GM19328 (cell line): ENCODE measurements at regions not wholly inside any gene's neighbourhood (a gene's known extent, or its start where the extent isn't known, plus 50 kb on each side); places are given as distances from the start of the nearest gene placed in this dataset.

Experiments
- ATAC-seq: cut with Tn5 transposase; IDR thresholded peaks from one replicate; pipeline ENCODE4 v1.9.1; 2021; ENCODE audit warnings: mild to moderate bottlenecking, moderate library complexity; ENCODE audit not compliant: unreplicated experiment

- ATAC-seq: no peak
These were observed 176.7 kb downstream of the GLI2 start for GRCh38 chr2:120912101-120912985.

GRCh38 chr2:120913972-120914838 is 178.5 kb downstream of the GLI2 start:
- no peak for ATAC-seq

GRCh38 chr2:120914839-120915521 is 179.3 kb downstream of the GLI2 start:
- ATAC-seq: no peak

GRCh38 chr2:120915670-120916069 is 180.0 kb downstream of the GLI2 start:
- no peak for ATAC-seq

- no peak for ATAC-seq
These were observed 180.8 kb downstream of the GLI2 start for GRCh38 chr2:120916446-120916845.

- no peak for ATAC-seq
These were observed 182.2 kb downstream of the GLI2 start for GRCh38 chr2:120917886-120918285.

- ATAC-seq: no peak
These were observed 183.5 kb downstream of the GLI2 start for GRCh38 chr2:120919216-120919615.

- ATAC-seq: no peak
These were observed 184.2 kb downstream of the GLI2 start for GRCh38 chr2:120919771-120920453.

- ATAC-seq: no peak
These were observed 184.9 kb downstream of the GLI2 start for GRCh38 chr2:120920454-120921148.

GRCh38 chr2:120921457-120921856 is 185.8 kb downstream of the GLI2 start:
- no peak for ATAC-seq

- ATAC-seq: no peak
These were observed 187.1 kb downstream of the GLI2 start for GRCh38 chr2:120922571-120923332.

GRCh38 chr2:120923426-120923825 is 187.8 kb downstream of the GLI2 start:
- ATAC-seq: no peak

GRCh38 chr2:120924924-120925323 is 189.3 kb downstream of the GLI2 start:
- ATAC-seq: no peak

- no peak for ATAC-seq
These were observed 191.0 kb downstream of the GLI2 start for GRCh38 chr2:120926463-120927264.

- no peak for ATAC-seq
These were observed 191.6 kb downstream of the GLI2 start for GRCh38 chr2:120927265-120927628.

GRCh38 chr2:120929829-120930228 is 194.2 kb downstream of the GLI2 start:
- ATAC-seq: no peak

- ATAC-seq: no peak
These were observed 194.6 kb downstream of the GLI2 start for GRCh38 chr2:120930236-120930635.

- ATAC-seq: no peak
These were observed 195.2 kb downstream of the GLI2 start for GRCh38 chr2:120930864-120931263.

- no peak for ATAC-seq
These were observed 196.8 kb downstream of the GLI2 start for GRCh38 chr2:120932472-120932871.
